D721Med (cell line): ENCODE measurements at regions not wholly inside any gene's neighbourhood (a gene's known extent, or its start where the extent isn't known, plus 50 kb on each side); places are given as distances from the start of the nearest gene placed in this dataset.

Source experiments
- DNase-seq: peaks from one replicate; pipeline ENCODE4 v3.0.0; 2011; ENCODE audit warnings: low spot score; ENCODE audit not compliant: insufficient read length
- FAIRE-seq: peaks from 2 replicates; lab custom pipeline; 2011; peaks lifted over from hg19 to GRCh38; lab: Jason Lieb, UNC
- TF ChIP-seq, protein P1 (sequence below): IDR thresholded peaks from 2 replicates; pipeline ENCODE4 v1.5.1; 2012; ENCODE audit warnings: mild to moderate bottlenecking, control low read depth; ENCODE audit not compliant: insufficient read depth; ENCODE audit errors: missing control alignments

DNA sequence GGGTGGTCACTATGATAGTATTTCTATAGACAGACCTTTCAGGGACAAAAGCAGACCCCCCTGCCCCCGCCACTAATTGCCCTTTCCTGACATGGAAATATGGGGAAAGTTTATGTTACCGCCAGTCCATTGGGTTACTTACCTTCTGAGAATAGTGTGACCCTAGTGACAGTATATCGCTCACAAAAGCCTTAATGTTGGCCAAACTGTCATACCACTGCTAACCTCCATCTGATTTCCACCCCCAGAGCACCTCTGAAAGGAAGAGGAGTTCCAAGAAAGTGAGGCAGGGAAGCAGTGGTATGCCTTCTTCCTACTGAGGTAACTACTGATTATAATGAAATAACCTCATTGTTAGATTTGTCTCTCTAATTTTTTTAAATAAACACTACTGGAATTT lies 67.5 kb upstream of the CCDC91 start:
- TF ChIP-seq, protein P1, sequence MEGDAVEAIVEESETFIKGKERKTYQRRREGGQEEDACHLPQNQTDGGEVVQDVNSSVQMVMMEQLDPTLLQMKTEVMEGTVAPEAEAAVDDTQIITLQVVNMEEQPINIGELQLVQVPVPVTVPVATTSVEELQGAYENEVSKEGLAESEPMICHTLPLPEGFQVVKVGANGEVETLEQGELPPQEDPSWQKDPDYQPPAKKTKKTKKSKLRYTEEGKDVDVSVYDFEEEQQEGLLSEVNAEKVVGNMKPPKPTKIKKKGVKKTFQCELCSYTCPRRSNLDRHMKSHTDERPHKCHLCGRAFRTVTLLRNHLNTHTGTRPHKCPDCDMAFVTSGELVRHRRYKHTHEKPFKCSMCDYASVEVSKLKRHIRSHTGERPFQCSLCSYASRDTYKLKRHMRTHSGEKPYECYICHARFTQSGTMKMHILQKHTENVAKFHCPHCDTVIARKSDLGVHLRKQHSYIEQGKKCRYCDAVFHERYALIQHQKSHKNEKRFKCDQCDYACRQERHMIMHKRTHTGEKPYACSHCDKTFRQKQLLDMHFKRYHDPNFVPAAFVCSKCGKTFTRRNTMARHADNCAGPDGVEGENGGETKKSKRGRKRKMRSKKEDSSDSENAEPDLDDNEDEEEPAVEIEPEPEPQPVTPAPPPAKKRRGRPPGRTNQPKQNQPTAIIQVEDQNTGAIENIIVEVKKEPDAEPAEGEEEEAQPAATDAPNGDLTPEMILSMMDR = no peak
- FAIRE-seq = no peak
- no peak for DNase-seq

DNA sequence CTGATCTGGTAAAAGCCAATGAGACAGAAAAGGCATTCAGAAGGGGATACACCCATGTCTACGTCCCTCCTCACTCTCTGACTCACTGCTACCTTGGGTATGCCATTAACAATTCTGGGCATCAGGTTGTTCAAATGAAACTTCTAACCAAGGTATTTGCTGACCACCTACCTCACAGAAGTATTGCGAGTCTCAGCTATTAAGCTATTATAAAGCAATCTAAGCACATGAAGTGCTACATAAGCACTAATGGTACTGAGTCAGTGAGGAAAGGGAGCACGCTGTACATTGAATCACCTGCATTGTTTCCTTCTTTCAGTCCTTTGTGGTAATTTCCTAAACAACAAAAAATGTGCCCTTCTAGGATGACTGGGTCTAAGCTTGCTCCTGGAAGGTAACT lies 62.8 kb upstream of the CCDC91 start:
- FAIRE-seq = no peak
- TF ChIP-seq, protein P1 = no peak
- DNase-seq = no peak

DNA sequence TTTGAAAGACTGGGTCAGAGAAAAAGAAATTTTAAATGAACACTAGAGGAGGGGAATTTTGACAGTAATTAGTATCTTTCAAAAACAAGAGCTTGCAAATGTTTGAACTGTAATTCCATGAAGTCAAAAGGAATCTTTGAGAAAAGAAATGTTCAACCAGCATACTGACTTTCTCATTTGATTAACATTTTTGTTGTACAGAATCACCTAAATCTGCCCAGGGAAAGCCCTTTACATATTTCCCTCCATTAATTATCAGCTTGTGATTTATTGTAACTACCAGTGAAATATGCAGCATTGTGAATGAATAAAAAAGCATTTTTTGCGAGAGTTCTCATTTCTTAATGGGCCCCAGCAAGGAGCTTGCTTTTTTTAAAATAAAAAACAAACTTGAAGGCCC lies 61.2 kb upstream of the CCDC91 start:
- FAIRE-seq = no peak
- TF ChIP-seq, protein P1 = no peak
- no peak for DNase-seq

DNA sequence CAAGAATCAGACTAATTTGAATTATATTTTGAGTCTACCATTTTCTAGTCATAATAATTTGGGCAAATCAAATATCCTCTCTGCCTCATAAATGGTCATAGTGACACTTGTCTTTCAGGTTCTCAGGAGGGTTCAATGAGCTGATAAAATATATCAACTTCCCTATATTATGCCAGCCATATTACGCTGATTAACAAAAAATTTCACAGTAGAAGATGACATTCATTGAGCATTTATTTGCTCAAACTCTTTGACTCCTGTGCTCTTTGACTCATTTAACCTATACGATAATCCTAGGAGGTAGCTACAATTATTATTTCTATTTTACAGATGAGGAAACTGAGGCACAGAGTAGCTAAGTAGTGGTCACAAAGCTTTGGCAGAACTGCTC lies 60.0 kb upstream of the CCDC91 start:
- DNase-seq = no peak
- TF ChIP-seq, protein P1 = no peak
- no peak for FAIRE-seq

DNA sequence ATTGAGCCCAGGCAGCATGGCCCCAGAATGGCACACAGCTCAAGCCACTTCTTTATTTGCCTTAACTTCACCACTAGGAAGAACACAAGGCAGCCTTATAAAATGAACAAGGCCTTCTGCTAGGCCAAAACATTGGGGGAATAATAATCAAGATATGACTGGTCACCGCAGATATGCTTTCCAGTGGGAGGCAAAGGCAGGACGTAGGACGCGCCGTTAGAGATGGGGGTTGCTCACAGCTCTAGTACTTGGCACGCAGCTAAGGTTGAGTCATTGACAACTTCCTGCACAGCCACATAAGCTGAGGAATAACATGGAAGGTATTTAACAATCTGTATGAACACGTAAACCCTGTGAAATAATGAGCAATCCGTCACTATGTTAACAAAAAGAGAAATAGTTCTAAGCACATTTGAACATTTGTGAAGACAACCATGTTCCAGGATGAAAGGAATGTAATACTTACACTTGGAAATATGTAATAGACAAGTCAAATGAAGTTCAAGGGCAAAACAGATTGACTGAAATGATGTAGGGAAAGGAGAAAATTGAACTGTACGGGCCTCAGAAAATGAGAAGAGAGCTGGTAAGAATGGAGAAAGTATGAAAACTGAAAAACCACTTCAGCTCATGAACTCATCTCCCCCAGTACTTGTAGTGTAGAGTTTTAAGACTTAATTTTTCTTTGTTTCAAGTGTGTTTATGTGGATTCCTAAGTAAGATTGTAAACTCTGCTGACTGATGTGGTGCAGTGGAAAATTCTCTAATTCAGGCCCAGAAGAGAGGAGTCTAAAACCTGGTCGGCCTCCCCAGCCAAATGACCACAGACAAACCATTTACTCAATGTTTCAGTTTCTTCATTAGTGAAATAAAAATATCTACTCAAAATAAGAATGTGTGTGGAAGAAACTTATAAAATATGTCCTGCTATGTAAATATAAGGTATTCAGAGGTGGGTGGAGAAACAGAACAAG lies 59.3 kb upstream of the CCDC91 start:
- FAIRE-seq (no peak), DNase-seq (no peak)
- TF ChIP-seq, protein P1 = no peak

DNA sequence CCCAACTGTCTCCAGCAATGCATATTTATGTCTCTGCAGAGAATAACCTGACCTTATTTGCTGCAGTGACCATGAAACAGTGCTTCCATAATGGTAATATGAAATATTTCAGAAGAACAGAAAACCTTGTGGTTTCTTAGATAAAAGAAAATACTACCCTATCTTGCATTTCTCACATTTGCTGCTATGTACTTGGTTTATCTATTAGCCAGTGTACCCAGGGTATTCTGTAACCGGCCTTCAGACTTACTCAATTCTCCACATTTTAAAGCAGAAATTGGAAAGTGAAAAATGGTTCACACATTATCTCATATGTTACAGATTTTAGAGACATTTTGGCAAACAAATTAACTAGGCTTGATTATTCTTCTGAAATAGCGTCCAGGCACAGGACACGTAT lies 57.9 kb upstream of the CCDC91 start:
- DNase-seq (no peak), FAIRE-seq (no peak)
- TF ChIP-seq, protein P1 = no peak

DNA sequence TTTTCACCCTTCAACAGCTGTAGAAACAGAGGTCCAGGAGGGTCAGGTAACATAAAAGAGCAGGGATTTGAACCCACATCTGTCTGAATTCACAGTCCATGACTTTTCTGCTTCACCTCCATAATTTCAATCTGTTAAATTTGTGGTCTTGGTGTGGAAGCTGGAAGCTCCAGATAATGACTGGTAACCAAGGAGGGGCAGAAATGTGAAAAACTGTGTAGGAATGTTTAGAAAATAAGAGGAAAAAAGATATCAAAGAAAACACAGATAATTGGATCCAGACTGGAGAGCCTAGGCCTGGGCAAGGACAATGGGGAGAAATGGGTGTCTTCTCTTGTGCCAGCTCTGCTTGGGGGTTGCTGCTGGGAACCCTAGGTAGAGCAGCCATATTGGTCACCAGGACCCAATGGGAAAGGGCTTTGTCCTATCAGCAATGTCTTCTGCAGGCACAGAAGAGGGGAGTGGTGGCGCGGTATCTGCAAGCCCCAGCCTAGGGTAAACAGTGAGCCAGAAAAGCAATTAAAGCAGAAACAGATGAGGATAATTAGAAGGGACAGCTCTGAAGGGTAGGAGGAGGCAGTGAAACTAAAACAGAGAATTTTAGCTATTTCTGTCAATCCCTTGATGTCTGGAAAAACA lies 54.3 kb upstream of the CCDC91 start:
- no peak for DNase-seq
- FAIRE-seq = no peak

More for the DNA sequence above, 54.3 kb upstream of the CCDC91 start:
- TF ChIP-seq, protein P1 = no peak
